ENCODE measurements at regions not wholly inside any gene's neighbourhood (a gene's known extent, or its start where the extent isn't known, plus 50 kb on each side); places are given as distances from the start of the nearest gene placed in this dataset.

DNA sequence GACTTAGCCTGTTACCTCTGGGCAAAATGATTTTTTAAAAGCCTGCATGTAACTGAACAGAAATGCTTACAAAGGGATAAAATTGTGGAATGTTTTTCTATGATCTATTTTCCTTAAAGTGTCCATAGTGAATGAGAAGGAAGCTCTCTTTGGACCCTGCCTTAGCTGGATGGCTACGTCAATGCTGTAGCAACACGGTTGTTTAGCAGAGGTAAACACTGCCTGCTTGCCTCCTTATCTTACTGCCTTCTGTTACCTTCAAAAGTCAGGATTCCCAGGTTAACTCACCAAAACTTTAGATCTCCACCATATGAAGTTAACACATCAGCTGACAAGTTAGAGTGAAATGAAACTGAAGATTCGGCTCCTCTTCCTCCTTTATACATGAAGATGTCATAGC is 402.6 kb downstream of the SAMD5 start:
- Mint-ChIP-seq H3K9me3 (no peaks in the 10 kb centered on the region), H3K4me1 (ENCODE audit: low read depth) (no peaks in the 10 kb centered on the region), H3K36me3 (ENCODE audit: low read depth) (no peaks in the 10 kb centered on the region), H3K4me3 (no peak overlapping the region), H3K27ac (no peak overlapping the region), H3K27me3 (no peaks in the 10 kb centered on the region)
- intact Hi-C loops (cut with DNase I, micrococcal nuclease): no loop called here
- no peaks in the 10 kb centered on the region for H3K4me1 ChIP-seq (ENCODE audit: insufficient read depth, low read length)
- CTCF ChIA-PET: no interaction called here
- peaks cover 0 to 4% of the 10 kb centered on the region in 2 experiments for H3K9me3 ChIP-seq (ENCODE audit: control insufficient read depth in 1 of 2, insufficient read depth in 1 of 2, low read length in 2 of 2)
- TF ChIP-seq, protein P1, sequence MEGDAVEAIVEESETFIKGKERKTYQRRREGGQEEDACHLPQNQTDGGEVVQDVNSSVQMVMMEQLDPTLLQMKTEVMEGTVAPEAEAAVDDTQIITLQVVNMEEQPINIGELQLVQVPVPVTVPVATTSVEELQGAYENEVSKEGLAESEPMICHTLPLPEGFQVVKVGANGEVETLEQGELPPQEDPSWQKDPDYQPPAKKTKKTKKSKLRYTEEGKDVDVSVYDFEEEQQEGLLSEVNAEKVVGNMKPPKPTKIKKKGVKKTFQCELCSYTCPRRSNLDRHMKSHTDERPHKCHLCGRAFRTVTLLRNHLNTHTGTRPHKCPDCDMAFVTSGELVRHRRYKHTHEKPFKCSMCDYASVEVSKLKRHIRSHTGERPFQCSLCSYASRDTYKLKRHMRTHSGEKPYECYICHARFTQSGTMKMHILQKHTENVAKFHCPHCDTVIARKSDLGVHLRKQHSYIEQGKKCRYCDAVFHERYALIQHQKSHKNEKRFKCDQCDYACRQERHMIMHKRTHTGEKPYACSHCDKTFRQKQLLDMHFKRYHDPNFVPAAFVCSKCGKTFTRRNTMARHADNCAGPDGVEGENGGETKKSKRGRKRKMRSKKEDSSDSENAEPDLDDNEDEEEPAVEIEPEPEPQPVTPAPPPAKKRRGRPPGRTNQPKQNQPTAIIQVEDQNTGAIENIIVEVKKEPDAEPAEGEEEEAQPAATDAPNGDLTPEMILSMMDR (IDR thresholded peaks at IDR 0.05): no peak
- H3K4me3 ChIP-seq (ENCODE audit: low read length): no peak overlapping the region
- H3K36me3 ChIP-seq (ENCODE audit: insufficient read depth, low read length): no peaks in the 10 kb centered on the region
- no peak for DNase-seq
- H3K27me3 ChIP-seq (ENCODE audit: control insufficient read depth in 1 of 2, insufficient read depth in 2 of 2, low read length in 2 of 2): no peaks in the 10 kb centered on the region
- no peak overlapping the region for H3K27ac ChIP-seq (ENCODE audit: low read depth in 1 of 2, low read length in 2 of 2)
- POLR2A ChIA-PET: no interaction called here
- ATAC-seq (ENCODE audit: poor library complexity): no peak

DNA sequence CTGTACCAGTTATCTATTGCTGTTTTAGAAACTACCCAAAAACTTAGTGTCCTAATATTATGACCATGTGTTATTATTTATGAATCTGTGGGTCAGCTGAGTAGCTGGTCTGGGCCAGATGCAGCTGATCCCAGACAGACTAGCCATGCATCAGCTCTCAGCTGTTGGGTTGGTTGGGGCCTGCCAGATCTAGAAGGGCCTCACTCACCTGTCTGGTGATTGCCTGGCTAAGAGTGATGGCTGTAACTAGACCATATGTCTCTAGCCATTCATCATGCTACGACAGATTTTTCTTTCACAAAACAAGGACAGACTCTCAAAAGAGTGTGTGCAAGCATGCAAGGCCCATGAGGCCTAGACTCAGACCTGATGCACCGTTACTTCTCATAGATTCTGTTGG is 403.2 kb downstream of the SAMD5 start:
- ATAC-seq (ENCODE audit: poor library complexity): no peak
- no peak overlapping the region for H3K27ac ChIP-seq (ENCODE audit: low read depth in 1 of 2, low read length in 2 of 2)
- no peaks in the 10 kb centered on the region for H3K36me3 ChIP-seq (ENCODE audit: insufficient read depth, low read length)
- Mint-ChIP-seq H3K9me3 (no peaks in the 10 kb centered on the region), H3K27ac (no peak overlapping the region), H3K27me3 (no peaks in the 10 kb centered on the region), H3K4me3 (no peak overlapping the region), H3K36me3 (ENCODE audit: low read depth) (no peaks in the 10 kb centered on the region), H3K4me1 (ENCODE audit: low read depth) (no peaks in the 10 kb centered on the region)
- H3K9me3 ChIP-seq (ENCODE audit: control insufficient read depth in 1 of 2, insufficient read depth in 1 of 2, low read length in 2 of 2): peaks cover 0 to 4% of the 10 kb centered on the region in 2 experiments
- TF ChIP-seq, protein P1 (IDR thresholded peaks at IDR 0.05): no peak
- no peak overlapping the region for H3K4me3 ChIP-seq (ENCODE audit: low read length)
- no peaks in the 10 kb centered on the region for H3K4me1 ChIP-seq (ENCODE audit: insufficient read depth, low read length)
- ChIA-PET POLR2A (no interaction called here), CTCF (no interaction called here)
- no peaks in the 10 kb centered on the region for H3K27me3 ChIP-seq (ENCODE audit: control insufficient read depth in 1 of 2, insufficient read depth in 2 of 2, low read length in 2 of 2)
- DNase-seq: no peak
- intact Hi-C loops (cut with DNase I, micrococcal nuclease): no loop called here

DNA sequence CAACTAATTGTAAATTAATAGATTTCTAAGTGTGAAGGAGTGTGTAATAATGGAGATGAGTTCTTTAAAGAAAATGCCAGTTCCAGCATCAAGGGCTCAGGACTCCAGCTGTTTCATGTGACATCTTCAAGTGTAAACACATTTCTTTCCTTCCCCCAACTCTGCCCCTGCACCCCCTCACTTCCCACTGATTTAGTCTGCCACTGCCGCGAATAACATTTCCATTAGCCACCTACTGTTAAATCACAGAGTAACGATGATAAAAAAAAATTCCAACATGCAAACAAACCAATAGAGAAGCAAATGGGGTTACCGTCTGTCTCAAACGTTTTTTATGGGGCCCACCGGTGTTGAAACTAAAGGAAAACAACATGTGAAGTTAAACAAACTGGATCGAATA is 414.3 kb downstream of the SAMD5 start:
- ChIA-PET POLR2A (no interaction called here), CTCF (interaction anchor here (0.7 kb wide), 1 partner anchor 9 kb away, joined by 3 read pairs; no protein-coding TSS in a partner anchor)
- TF ChIP-seq, protein P1 (IDR thresholded peaks at IDR 0.05): no peak
- Histone ChIP-seq H3K9me3 (ENCODE audit: control insufficient read depth in 1 of 2, insufficient read depth in 1 of 2, low read length in 2 of 2) (no peaks in the 10 kb centered on the region), H3K27ac (ENCODE audit: low read depth in 1 of 2, low read length in 2 of 2) (no peak overlapping the region), H3K27me3 (ENCODE audit: control insufficient read depth in 1 of 2, insufficient read depth in 2 of 2, low read length in 2 of 2) (no peaks in the 10 kb centered on the region), H3K4me1 (ENCODE audit: insufficient read depth, low read length) (no peaks in the 10 kb centered on the region), H3K36me3 (ENCODE audit: insufficient read depth, low read length) (no peaks in the 10 kb centered on the region), H3K4me3 (ENCODE audit: low read length) (no peak overlapping the region)
- no peaks in the 10 kb centered on the region for H3K36me3 Mint-ChIP-seq (ENCODE audit: low read depth)
- ATAC-seq (ENCODE audit: poor library complexity): no peak
- no peaks in the 10 kb centered on the region for H3K27me3 Mint-ChIP-seq
- no peaks in the 10 kb centered on the region for H3K4me1 Mint-ChIP-seq (ENCODE audit: low read depth)
- H3K27ac Mint-ChIP-seq: no peak overlapping the region
- H3K9me3 Mint-ChIP-seq: peaks cover 17% of the 10 kb centered on the region
- intact Hi-C loops (cut with DNase I, micrococcal nuclease): no loop called here
- H3K4me3 Mint-ChIP-seq: no peak overlapping the region
- no peak for DNase-seq

Measured in CD4-positive, alpha-beta T cell (primary cell).